ENCODE measurements at regions not wholly inside any gene's neighbourhood (a gene's known extent, or its start where the extent isn't known, plus 50 kb on each side); places are given as distances from the start of the nearest gene placed in this dataset.

GRCh38 chr6:145017051-145017450 is 718.3 kb downstream of the EPM2A start:
- Histone ChIP-seq H3K4me1 (ENCODE audit: control insufficient read depth in 2 of 2, insufficient read depth in 2 of 2, low read length in 2 of 2) (no peaks in the 10 kb centered on the region), H3K27me3 (ENCODE audit: control insufficient read depth in 2 of 2, insufficient read depth in 1 of 2, low read length in 1 of 2) (no peaks in the 10 kb centered on the region), H3K36me3 (ENCODE audit: control insufficient read depth in 2 of 2, insufficient read depth in 2 of 2, low read length in 1 of 2) (no peaks in the 10 kb centered on the region), H3K9me3 (ENCODE audit: control insufficient read depth in 2 of 2, insufficient read depth in 1 of 2, low read length in 1 of 2) (no peaks in the 10 kb centered on the region), H3K4me3 (ENCODE audit: low read length in 2 of 2) (no peak overlapping the region), H3K27ac (ENCODE audit: low read depth in 1 of 2, low read length in 1 of 2) (no peak overlapping the region)
- no peak for DNase-seq (ENCODE audit: low read depth in 6 of 9, low spot score in 9 of 9)

GRCh38 chr6:145017516-145017915 is 717.8 kb downstream of the EPM2A start:
- H3K4me1 ChIP-seq (ENCODE audit: control insufficient read depth in 2 of 2, insufficient read depth in 2 of 2, low read length in 2 of 2): no peaks in the 10 kb centered on the region
- no peaks in the 10 kb centered on the region for H3K27me3 ChIP-seq (ENCODE audit: control insufficient read depth in 2 of 2, insufficient read depth in 1 of 2, low read length in 1 of 2)
- H3K36me3 ChIP-seq (ENCODE audit: control insufficient read depth in 2 of 2, insufficient read depth in 2 of 2, low read length in 1 of 2): no peaks in the 10 kb centered on the region
- DNase-seq (ENCODE audit: low read depth in 6 of 9, low spot score in 9 of 9): no peak
- 69% methylated on average over 4 of the region's 4 CpGs for whole genome bisulfite sequencing
- H3K27ac ChIP-seq (ENCODE audit: low read depth in 1 of 2, low read length in 1 of 2): no peak overlapping the region
- no peak overlapping the region for H3K4me3 ChIP-seq (ENCODE audit: low read length in 2 of 2)
- H3K9me3 ChIP-seq (ENCODE audit: control insufficient read depth in 2 of 2, insufficient read depth in 1 of 2, low read length in 1 of 2): no peaks in the 10 kb centered on the region

- no peaks in the 10 kb centered on the region for H3K27me3 ChIP-seq (ENCODE audit: control insufficient read depth in 2 of 2, insufficient read depth in 1 of 2, low read length in 1 of 2)
- no peaks in the 10 kb centered on the region for H3K36me3 ChIP-seq (ENCODE audit: control insufficient read depth in 2 of 2, insufficient read depth in 2 of 2, low read length in 1 of 2)
- DNase-seq (ENCODE audit: low read depth in 6 of 9, low spot score in 9 of 9): no peak
- H3K4me3 ChIP-seq (ENCODE audit: low read length in 2 of 2): no peak overlapping the region
- H3K27ac ChIP-seq (ENCODE audit: low read depth in 1 of 2, low read length in 1 of 2): no peak overlapping the region
- H3K9me3 ChIP-seq (ENCODE audit: control insufficient read depth in 2 of 2, insufficient read depth in 1 of 2, low read length in 1 of 2): no peaks in the 10 kb centered on the region
- WGBS: 98% methylated on average over 3 of the region's 3 CpGs
- no peaks in the 10 kb centered on the region for H3K4me1 ChIP-seq (ENCODE audit: control insufficient read depth in 2 of 2, insufficient read depth in 2 of 2, low read length in 2 of 2)
Observed at GRCh38 chr6:145018027-145018426, 717.3 kb downstream of the EPM2A start.

DNA sequence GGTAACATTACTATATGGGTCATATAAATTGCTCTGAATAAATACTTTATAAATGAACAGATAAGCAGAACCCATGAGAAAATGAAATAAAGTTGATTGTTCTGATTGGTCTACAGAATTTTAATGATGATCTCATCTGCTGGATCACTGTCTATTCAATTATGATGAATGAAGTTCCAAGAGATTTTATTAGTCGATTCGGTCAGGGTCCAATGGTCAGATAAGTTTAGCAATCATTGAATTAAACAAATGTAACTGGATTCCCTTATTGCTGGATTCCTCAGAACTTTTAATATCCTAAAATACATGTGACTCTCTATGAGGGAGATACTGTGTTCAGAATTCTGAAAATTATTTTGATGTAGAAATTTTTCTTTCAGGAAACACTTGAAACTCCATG is 715.2 kb downstream of the EPM2A start:
- no peak for DNase-seq (ENCODE audit: low read depth in 6 of 9, low spot score in 9 of 9)
- WGBS: 98% methylated on average over 2 of the region's 2 CpGs
- Histone ChIP-seq H3K9me3 (ENCODE audit: control insufficient read depth in 2 of 2, insufficient read depth in 1 of 2, low read length in 1 of 2) (no peaks in the 10 kb centered on the region), H3K4me1 (ENCODE audit: control insufficient read depth in 2 of 2, insufficient read depth in 2 of 2, low read length in 2 of 2) (no peaks in the 10 kb centered on the region), H3K27ac (ENCODE audit: low read depth in 1 of 2, low read length in 1 of 2) (no peak overlapping the region), H3K4me3 (ENCODE audit: low read length in 2 of 2) (no peak overlapping the region), H3K27me3 (ENCODE audit: control insufficient read depth in 2 of 2, insufficient read depth in 1 of 2, low read length in 1 of 2) (no peaks in the 10 kb centered on the region), H3K36me3 (ENCODE audit: control insufficient read depth in 2 of 2, insufficient read depth in 2 of 2, low read length in 1 of 2) (no peaks in the 10 kb centered on the region)

GRCh38 chr6:145020543-145020942 is 714.8 kb downstream of the EPM2A start:
- Histone ChIP-seq H3K4me1 (ENCODE audit: control insufficient read depth in 2 of 2, insufficient read depth in 2 of 2, low read length in 2 of 2) (no peaks in the 10 kb centered on the region), H3K4me3 (ENCODE audit: low read length in 2 of 2) (no peak overlapping the region), H3K27me3 (ENCODE audit: control insufficient read depth in 2 of 2, insufficient read depth in 1 of 2, low read length in 1 of 2) (no peaks in the 10 kb centered on the region), H3K27ac (ENCODE audit: low read depth in 1 of 2, low read length in 1 of 2) (no peak overlapping the region), H3K36me3 (ENCODE audit: control insufficient read depth in 2 of 2, insufficient read depth in 2 of 2, low read length in 1 of 2) (no peaks in the 10 kb centered on the region), H3K9me3 (ENCODE audit: control insufficient read depth in 2 of 2, insufficient read depth in 1 of 2, low read length in 1 of 2) (no peaks in the 10 kb centered on the region)
- WGBS: 97% methylated on average over 1 of the region's 1 CpG
- no peak for DNase-seq (ENCODE audit: low read depth in 6 of 9, low spot score in 9 of 9)

GRCh38 chr6:145022199-145022796 is 713.0 kb downstream of the EPM2A start:
- 92% methylated on average over 3 of the region's 3 CpGs for WGBS

GRCh38 chr6:145023116-145023726 is 712.1 kb downstream of the EPM2A start:
- no peaks in the 10 kb centered on the region for H3K4me1 ChIP-seq (ENCODE audit: control insufficient read depth in 2 of 2, insufficient read depth in 2 of 2, low read length in 2 of 2)
- H3K36me3 ChIP-seq (ENCODE audit: control insufficient read depth in 2 of 2, insufficient read depth in 2 of 2, low read length in 1 of 2): no peaks in the 10 kb centered on the region
- no peak overlapping the region for H3K4me3 ChIP-seq (ENCODE audit: low read length in 2 of 2)
- H3K9me3 ChIP-seq (ENCODE audit: control insufficient read depth in 2 of 2, insufficient read depth in 1 of 2, low read length in 1 of 2): no peaks in the 10 kb centered on the region
- no peak for DNase-seq (ENCODE audit: low read depth in 6 of 9, low spot score in 9 of 9)
- H3K27ac ChIP-seq (ENCODE audit: low read depth in 1 of 2, low read length in 1 of 2): no peak overlapping the region
- WGBS: 90% methylated on average over 3 of the region's 3 CpGs
- H3K27me3 ChIP-seq (ENCODE audit: control insufficient read depth in 2 of 2, insufficient read depth in 1 of 2, low read length in 1 of 2): no peaks in the 10 kb centered on the region

More at GRCh38 chr6:145022199-145022796, 713.0 kb downstream of the EPM2A start:
- Histone ChIP-seq H3K4me3 (ENCODE audit: low read length in 2 of 2) (no peak overlapping the region), H3K4me1 (ENCODE audit: control insufficient read depth in 2 of 2, insufficient read depth in 2 of 2, low read length in 2 of 2) (no peaks in the 10 kb centered on the region), H3K9me3 (ENCODE audit: control insufficient read depth in 2 of 2, insufficient read depth in 1 of 2, low read length in 1 of 2) (no peaks in the 10 kb centered on the region), H3K36me3 (ENCODE audit: control insufficient read depth in 2 of 2, insufficient read depth in 2 of 2, low read length in 1 of 2) (no peaks in the 10 kb centered on the region), H3K27ac (ENCODE audit: low read depth in 1 of 2, low read length in 1 of 2) (no peak overlapping the region), H3K27me3 (ENCODE audit: control insufficient read depth in 2 of 2, insufficient read depth in 1 of 2, low read length in 1 of 2) (no peaks in the 10 kb centered on the region)
- DNase-seq (ENCODE audit: low read depth in 6 of 9, low spot score in 9 of 9): no peak

DNA sequence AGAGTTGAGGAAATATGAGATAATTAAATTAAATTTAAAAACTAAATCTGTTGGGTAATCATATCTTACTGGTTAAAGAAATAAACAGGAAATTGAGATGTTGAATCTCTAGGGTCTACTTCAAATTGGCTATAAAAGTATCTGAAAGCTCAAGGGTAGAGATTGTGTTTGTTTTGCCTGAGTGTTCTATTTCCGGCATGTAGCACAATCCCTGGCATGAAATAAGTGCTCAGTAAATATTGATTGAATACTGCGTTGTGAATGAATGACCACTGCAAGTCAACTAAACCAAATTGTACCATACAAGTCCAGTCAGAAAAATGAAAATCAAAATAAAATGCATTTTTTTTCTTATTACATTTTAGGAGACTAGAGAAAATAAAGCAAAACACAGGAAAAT is 709.8 kb downstream of the EPM2A start:
- Histone ChIP-seq H3K4me3 (ENCODE audit: low read length in 2 of 2) (no peak overlapping the region), H3K27me3 (ENCODE audit: control insufficient read depth in 2 of 2, insufficient read depth in 1 of 2, low read length in 1 of 2) (no peaks in the 10 kb centered on the region), H3K36me3 (ENCODE audit: control insufficient read depth in 2 of 2, insufficient read depth in 2 of 2, low read length in 1 of 2) (no peaks in the 10 kb centered on the region), H3K27ac (ENCODE audit: low read depth in 1 of 2, low read length in 1 of 2) (no peak overlapping the region), H3K9me3 (ENCODE audit: control insufficient read depth in 2 of 2, insufficient read depth in 1 of 2, low read length in 1 of 2) (no peaks in the 10 kb centered on the region), H3K4me1 (ENCODE audit: control insufficient read depth in 2 of 2, insufficient read depth in 2 of 2, low read length in 2 of 2) (no peaks in the 10 kb centered on the region)
- WGBS: 97% methylated on average over 2 of the region's 2 CpGs
- no peak for DNase-seq (ENCODE audit: low read depth in 6 of 9, low spot score in 9 of 9)

- Histone ChIP-seq H3K27ac (ENCODE audit: low read depth in 1 of 2, low read length in 1 of 2) (no peak overlapping the region), H3K9me3 (ENCODE audit: control insufficient read depth in 2 of 2, insufficient read depth in 1 of 2, low read length in 1 of 2) (no peaks in the 10 kb centered on the region), H3K36me3 (ENCODE audit: control insufficient read depth in 2 of 2, insufficient read depth in 2 of 2, low read length in 1 of 2) (no peaks in the 10 kb centered on the region), H3K4me3 (ENCODE audit: low read length in 2 of 2) (no peak overlapping the region), H3K4me1 (ENCODE audit: control insufficient read depth in 2 of 2, insufficient read depth in 2 of 2, low read length in 2 of 2) (no peaks in the 10 kb centered on the region), H3K27me3 (ENCODE audit: control insufficient read depth in 2 of 2, insufficient read depth in 1 of 2, low read length in 1 of 2) (no peaks in the 10 kb centered on the region)
- 97% methylated on average over 2 of the region's 2 CpGs for WGBS
- DNase-seq (ENCODE audit: low read depth in 6 of 9, low spot score in 9 of 9): no peak
Observed at GRCh38 chr6:145026267-145026679, 709.0 kb downstream of the EPM2A start.
